ENCODE measurements at regions not wholly inside any gene's neighbourhood (a gene's known extent, or its start where the extent isn't known, plus 50 kb on each side); places are given as distances from the start of the nearest gene placed in this dataset.

DNA sequence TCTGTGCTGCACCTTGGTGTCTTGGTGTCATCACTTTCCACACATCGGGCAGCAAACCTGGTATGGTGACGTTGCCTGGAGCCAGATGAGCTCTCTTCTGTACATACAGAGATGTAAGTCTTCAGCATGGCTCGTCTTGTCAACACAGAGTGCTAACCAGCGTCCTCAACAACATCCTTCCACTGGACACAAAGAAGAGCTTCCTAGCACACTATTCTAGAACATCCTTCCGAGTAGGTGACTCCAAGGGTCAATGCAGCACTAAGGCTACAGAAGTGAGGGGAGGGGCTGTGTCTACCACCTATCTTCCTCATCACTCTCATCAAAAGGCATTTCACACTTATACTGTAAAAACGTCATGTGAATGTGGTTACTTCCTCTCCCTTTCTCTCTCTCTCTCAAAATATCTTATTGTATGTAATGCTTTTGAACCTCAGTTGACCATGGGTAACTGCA, 108.1 kb upstream of the SLC1A4 start:
- TF ChIP-seq, protein P1, sequence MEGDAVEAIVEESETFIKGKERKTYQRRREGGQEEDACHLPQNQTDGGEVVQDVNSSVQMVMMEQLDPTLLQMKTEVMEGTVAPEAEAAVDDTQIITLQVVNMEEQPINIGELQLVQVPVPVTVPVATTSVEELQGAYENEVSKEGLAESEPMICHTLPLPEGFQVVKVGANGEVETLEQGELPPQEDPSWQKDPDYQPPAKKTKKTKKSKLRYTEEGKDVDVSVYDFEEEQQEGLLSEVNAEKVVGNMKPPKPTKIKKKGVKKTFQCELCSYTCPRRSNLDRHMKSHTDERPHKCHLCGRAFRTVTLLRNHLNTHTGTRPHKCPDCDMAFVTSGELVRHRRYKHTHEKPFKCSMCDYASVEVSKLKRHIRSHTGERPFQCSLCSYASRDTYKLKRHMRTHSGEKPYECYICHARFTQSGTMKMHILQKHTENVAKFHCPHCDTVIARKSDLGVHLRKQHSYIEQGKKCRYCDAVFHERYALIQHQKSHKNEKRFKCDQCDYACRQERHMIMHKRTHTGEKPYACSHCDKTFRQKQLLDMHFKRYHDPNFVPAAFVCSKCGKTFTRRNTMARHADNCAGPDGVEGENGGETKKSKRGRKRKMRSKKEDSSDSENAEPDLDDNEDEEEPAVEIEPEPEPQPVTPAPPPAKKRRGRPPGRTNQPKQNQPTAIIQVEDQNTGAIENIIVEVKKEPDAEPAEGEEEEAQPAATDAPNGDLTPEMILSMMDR (conservative IDR thresholded peaks at IDR 0.05 in 1 of 2, IDR thresholded peaks at IDR 0.05 in 1 of 2; ENCODE audit: low read depth in 1 of 2, low read length in 2 of 2) = no peak
- no peak for TF ChIP-seq EZH2 (IDR thresholded peaks at IDR 0.05; ENCODE audit: low read length, missing control alignments)

Data from fibroblast of lung (primary cell).